Neuron (in vitro differentiated cells): ENCODE measurements at regions not wholly inside any gene's neighbourhood (a gene's known extent, or its start where the extent isn't known, plus 50 kb on each side); places are given as distances from the start of the nearest gene placed in this dataset.
"Not testable (repeated sequence)": the region's sequence is repeated elsewhere in the genome, so short reads cannot be mapped to it uniquely, and the experiment has no call there.

Experiments used
- H2AFZ ChIP-seq: one replicate; pipeline ENCODE4 v1.6.1; 2013; ENCODE audit warnings: low read depth, mild to moderate bottlenecking, inconsistent platforms, low read length, moderate library complexity
- H3K27me3 ChIP-seq: one replicate; pipeline ENCODE4 v1.6.1; 2013; ENCODE audit warnings: low read length; ENCODE audit not compliant: insufficient read depth
- H3K36me3 ChIP-seq: one replicate; pipeline ENCODE4 v1.6.1; 2013; ENCODE audit warnings: low read length; ENCODE audit not compliant: insufficient read depth
- H3K4me1 ChIP-seq: one replicate; pipeline ENCODE4 v1.6.1; 2013; ENCODE audit warnings: low read length; ENCODE audit not compliant: insufficient read depth
- H3K4me3 ChIP-seq: 2 replicates; pipeline ENCODE4 v1.5.1; 2013; ENCODE audit warnings: mild to moderate bottlenecking, low read length, moderate library complexity
- H3K9me3 ChIP-seq: one replicate; pipeline ENCODE4 v1.6.1; 2013; ENCODE audit warnings: low read length

- Histone ChIP-seq H2AFZ (peak overlapping the region; percentile 97), H3K4me3 (peak overlapping the region; percentile 96)
- not testable (repeated sequence) for H3K27me3 ChIP-seq, H3K9me3 ChIP-seq, H3K36me3 ChIP-seq, H3K4me1 ChIP-seq
Observed at GRCh38 chr12:9446883-9447761, 160.6 kb downstream of the KLRB1 start.

GRCh38 chr12:9440428-9440827 lies 167.3 kb downstream of the KLRB1 start:
- not testable (repeated sequence) for H3K9me3 ChIP-seq, H3K4me3 ChIP-seq, H2AFZ ChIP-seq, H3K36me3 ChIP-seq, H3K4me1 ChIP-seq, H3K27me3 ChIP-seq

- not testable (repeated sequence) for H3K36me3 ChIP-seq, H3K4me1 ChIP-seq, H3K4me3 ChIP-seq, H3K27me3 ChIP-seq, H2AFZ ChIP-seq, H3K9me3 ChIP-seq
Observed at GRCh38 chr12:9435682-9436081, 172.0 kb downstream of the KLRB1 start.

GRCh38 chr12:9430385-9430784 lies 177.3 kb downstream of the KLRB1 start:
- H2AFZ ChIP-seq, H3K4me1 ChIP-seq, H3K27me3 ChIP-seq, H3K36me3 ChIP-seq, H3K4me3 ChIP-seq, H3K9me3 ChIP-seq: not testable (repeated sequence)

- not testable (repeated sequence) for H3K4me1 ChIP-seq
Observed at GRCh38 chr12:9428856-9429255, 178.9 kb downstream of the KLRB1 start.

GRCh38 chr12:9425429-9425828 lies 182.3 kb downstream of the KLRB1 start:
- not testable (repeated sequence) for H3K27me3 ChIP-seq, H3K4me1 ChIP-seq, H2AFZ ChIP-seq, H3K9me3 ChIP-seq, H3K36me3 ChIP-seq, H3K4me3 ChIP-seq

More at GRCh38 chr12:9428856-9429255, 178.9 kb downstream of the KLRB1 start:
- not testable (repeated sequence) for H3K4me3 ChIP-seq, H3K36me3 ChIP-seq, H2AFZ ChIP-seq, H3K27me3 ChIP-seq, H3K9me3 ChIP-seq

- H3K36me3 ChIP-seq, H3K9me3 ChIP-seq, H3K27me3 ChIP-seq: not testable (repeated sequence)
Observed at GRCh38 chr12:9424175-9424740, 183.5 kb downstream of the KLRB1 start.

GRCh38 chr12:9422689-9423088 lies 185.0 kb downstream of the KLRB1 start:
- not testable (repeated sequence) for H3K4me3 ChIP-seq, H3K9me3 ChIP-seq, H3K4me1 ChIP-seq, H2AFZ ChIP-seq, H3K36me3 ChIP-seq, H3K27me3 ChIP-seq

More at GRCh38 chr12:9424175-9424740, 183.5 kb downstream of the KLRB1 start:
- not testable (repeated sequence) for H2AFZ ChIP-seq, H3K4me1 ChIP-seq, H3K4me3 ChIP-seq

- not testable (repeated sequence) for H3K9me3 ChIP-seq, H3K4me1 ChIP-seq, H3K27me3 ChIP-seq, H3K4me3 ChIP-seq, H3K36me3 ChIP-seq, H2AFZ ChIP-seq
Observed at GRCh38 chr12:9421520-9422086, 186.1 kb downstream of the KLRB1 start.

GRCh38 chr12:9420817-9421519 lies 186.7 kb downstream of the KLRB1 start:
- not testable (repeated sequence) for H3K4me3 ChIP-seq, H3K36me3 ChIP-seq, H2AFZ ChIP-seq, H3K4me1 ChIP-seq, H3K27me3 ChIP-seq, H3K9me3 ChIP-seq

GRCh38 chr12:9418669-9419041 lies 189.1 kb downstream of the KLRB1 start:
- H3K9me3 ChIP-seq, H3K27me3 ChIP-seq, H3K4me1 ChIP-seq, H3K36me3 ChIP-seq, H2AFZ ChIP-seq, H3K4me3 ChIP-seq: not testable (repeated sequence)

- H3K9me3 ChIP-seq, H3K4me1 ChIP-seq, H3K36me3 ChIP-seq, H3K27me3 ChIP-seq, H2AFZ ChIP-seq, H3K4me3 ChIP-seq: not testable (repeated sequence)
Observed at GRCh38 chr12:9417947-9418668, 189.6 kb downstream of the KLRB1 start.

- H3K27me3 ChIP-seq, H3K4me3 ChIP-seq, H3K9me3 ChIP-seq, H2AFZ ChIP-seq, H3K4me1 ChIP-seq, H3K36me3 ChIP-seq: not testable (repeated sequence)
Observed at GRCh38 chr12:9417341-9417740, 190.4 kb downstream of the KLRB1 start.
